Right lobe of liver (tissue), 6 donors: ENCODE measurements at regions not wholly inside any gene's neighbourhood (a gene's known extent, or its start where the extent isn't known, plus 50 kb on each side); places are given as distances from the start of the nearest gene placed in this dataset.
"Not testable (repeated sequence)": the region's sequence is repeated elsewhere in the genome, so short reads cannot be mapped to it uniquely, and the experiment has no call there.

Source experiments
- ATAC-seq, 4 donors: fragments of 200-7000 bp; cut with Tn5 transposase; one replicate each; pipeline ENCODE4 v1.9.1; 2020; ENCODE audit warnings: mild to moderate bottlenecking in 4 of 4, moderate library complexity in 4 of 4
- DNase-seq, 3 donors: peaks; one replicate each; pipeline ENCODE4 v3.0.0-alpha.2; 2020
- H3K27ac ChIP-seq, 3 donors: fragments of 200-600 bp; one replicate each; pipeline ENCODE4 v1.8.0; 2022
- H3K27me3 ChIP-seq, 2 donors: fragments of 200-600 bp; one replicate each; pipeline ENCODE4 v1.8.0; 2022
- H3K36me3 ChIP-seq, 4 donors: fragments of 200-600 bp; sonication (generic) in 1 of 4; one replicate each; pipeline versions ENCODE4 v1.5.1 to v1.8.0; 2017 to 2022; ENCODE audit warnings: control low read depth in 1 of 4
- H3K4me1 ChIP-seq, 4 donors: fragments of 200-600 bp; sonication (generic) in 1 of 4; one replicate each; pipeline versions ENCODE4 v1.5.1 to v1.8.0; 2017 to 2022; ENCODE audit warnings: control low read depth in 1 of 4
- H3K4me3 ChIP-seq, 3 donors: fragments of 200-600 bp; one replicate each; pipeline ENCODE4 v1.8.0; 2022
- H3K9me3 ChIP-seq, 4 donors: fragments of 200-600 bp; sonication (generic) in 1 of 4; one replicate each; pipeline versions ENCODE4 v1.5.1 to v1.8.0; 2017 to 2022; ENCODE audit warnings: control low read depth in 1 of 4
- CTCF ChIP-seq, 4 donors: fragments of 200-600 bp in 3 of 4; fragments of 450-650 bp in 1 of 4; IDR thresholded peaks; one replicate each; pipeline versions ENCODE4 v1.5.1 to v1.8.0; 2016 to 2022; ENCODE audit warnings: antibody characterized with exemption in 4 of 4, mild to moderate bottlenecking in 2 of 4
- POLR2A ChIP-seq: fragments of 450-650 bp; IDR thresholded peaks from one replicate; pipeline ENCODE4 v1.6.1; 2017; ENCODE audit warnings: antibody characterized with exemption, mild to moderate bottlenecking
- WGBS: methylation state at CpG from one replicate; pipeline ENCODE4 v1.1.6; 2018; ENCODE audit warnings: low coverage, low lambda C conversion rate; ENCODE audit not compliant: insufficient coverage; ENCODE audit errors: missing lambda C conversion rate; 5-methylcytosine and 5-hydroxymethylcytosine counted together
- intact Hi-C, 2 donors: fragments of 100-400 bp; cut with DNase I; formaldehyde crosslinking; loops; one replicate each; pipeline versions ENCODE4 v1.11.2 to v1.14.1; 2022
- donor health status: DM: no; HTN: yes; CAD: no.
- donor health status: DM: no; HTN: no; CAD: no.
- donor health status: DM: no; HTN: no; CAD: no.
- donor health status: DM: no; HTN: yes; CAD: no.
- donor health status: DM: no; HTN: yes; CAD: no.

GRCh38 chr2:193357508-193357907 lies 1162.8 kb upstream of the TMEFF2 start:
- no peaks in the 10 kb centered on the region for H3K36me3 ChIP-seq
- intact Hi-C loops = no loop called here
- no peak overlapping the region for H3K27ac ChIP-seq
- no peaks in the 10 kb centered on the region for H3K9me3 ChIP-seq
- no peaks in the 10 kb centered on the region for H3K27me3 ChIP-seq
- DNase-seq (no peak), ATAC-seq (no peak)
- H3K4me3 ChIP-seq = no peak overlapping the region
- 96% methylated on average over 4 of the region's 4 CpGs for WGBS
- no peak for TF ChIP-seq CTCF (IDR thresholded peaks at IDR 0.05)
- no peak for TF ChIP-seq POLR2A
- no peaks in the 10 kb centered on the region for H3K4me1 ChIP-seq

DNA sequence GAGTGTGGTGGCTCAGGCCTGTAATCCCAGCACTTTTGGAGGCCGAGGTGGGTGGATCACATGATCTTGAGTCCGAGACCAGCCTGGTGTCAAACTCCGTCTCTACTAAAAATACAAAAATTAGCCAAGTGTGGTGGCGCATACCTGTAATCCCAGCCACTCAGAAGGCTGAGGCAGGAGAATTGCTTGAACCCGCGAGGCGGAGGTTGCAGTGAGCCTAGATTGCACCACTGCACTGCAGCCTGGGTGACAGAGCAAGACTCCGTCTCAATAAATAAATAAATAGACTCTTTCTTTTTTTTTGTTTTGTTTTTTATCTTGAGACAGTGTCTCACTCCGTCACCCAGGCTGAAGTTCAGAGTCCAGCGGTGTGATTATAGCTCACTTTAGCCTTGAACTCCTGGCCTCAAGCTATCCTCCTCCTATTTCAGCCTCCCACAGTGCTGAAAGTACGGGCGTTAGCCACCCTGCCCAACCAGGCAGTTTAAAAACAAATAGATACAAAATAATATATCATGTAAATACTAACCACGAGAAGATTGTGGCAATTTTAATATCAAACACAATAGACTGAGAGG lies 1158.0 kb upstream of the TMEFF2 start:
- WGBS = 80% methylated on average over 12 of the region's 13 CpGs
- H3K9me3 ChIP-seq, intact Hi-C loops, DNase-seq, H3K27ac ChIP-seq, H3K36me3 ChIP-seq, ATAC-seq, H3K27me3 ChIP-seq, H3K4me1 ChIP-seq, H3K4me3 ChIP-seq: not testable (repeated sequence)

DNA sequence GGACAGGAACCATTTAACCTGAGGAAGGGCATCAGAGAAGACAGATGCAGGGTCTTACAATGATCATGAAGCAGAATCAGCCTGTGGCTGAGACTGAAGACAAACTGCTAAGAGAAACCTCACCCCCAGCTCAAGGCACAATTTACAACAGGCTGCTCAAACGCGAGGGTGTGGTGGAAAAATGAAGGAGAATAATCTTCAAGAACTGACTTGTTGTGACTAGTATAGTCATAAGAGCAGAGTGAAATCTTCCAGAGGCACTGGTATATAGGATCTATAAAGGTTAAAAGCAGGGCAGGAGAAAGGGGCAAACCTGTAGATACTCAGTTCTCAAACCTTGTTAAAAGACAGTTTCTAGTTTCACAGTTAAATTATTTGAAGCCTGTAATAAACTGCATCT lies 1155.8 kb upstream of the TMEFF2 start:
- Histone ChIP-seq H3K27me3 (no peaks in the 10 kb centered on the region), H3K4me1 (no peaks in the 10 kb centered on the region), H3K36me3 (no peaks in the 10 kb centered on the region), H3K27ac (no peak overlapping the region), H3K4me3 (no peak overlapping the region), H3K9me3 (no peaks in the 10 kb centered on the region)
- ATAC-seq (no peak), DNase-seq (no peak)
- 73% methylated on average over 2 of the region's 2 CpGs for WGBS
- TF ChIP-seq POLR2A (no peak), CTCF (IDR thresholded peaks at IDR 0.05) (no peak)
- intact Hi-C loops = no loop called here

DNA sequence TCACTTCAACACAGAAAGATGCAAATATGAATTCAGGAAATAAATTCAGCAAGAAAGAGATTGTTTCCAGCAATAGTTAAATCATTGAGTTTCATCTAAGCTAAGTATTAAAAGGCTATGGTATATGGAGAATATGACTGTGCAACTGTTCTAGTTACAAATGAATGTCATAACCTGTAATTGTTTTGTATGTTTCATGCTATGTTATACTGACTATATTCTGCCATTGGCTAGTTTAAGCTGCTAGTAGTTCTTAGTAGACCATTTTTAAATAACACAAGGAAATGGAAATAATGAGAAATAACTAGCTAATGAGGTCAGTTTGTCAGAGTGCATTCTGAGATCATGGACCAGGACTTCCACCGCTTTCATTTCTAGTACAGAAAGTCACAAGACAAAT lies 1154.9 kb upstream of the TMEFF2 start:
- Histone ChIP-seq H3K9me3 (no peaks in the 10 kb centered on the region), H3K36me3 (no peaks in the 10 kb centered on the region), H3K27ac (no peak overlapping the region), H3K4me1 (no peaks in the 10 kb centered on the region), H3K4me3 (no peak overlapping the region), H3K27me3 (no peaks in the 10 kb centered on the region)
- intact Hi-C loops = no loop called here
- no peak for ATAC-seq
- 100% methylated on average over 1 of the region's 1 CpG for WGBS
- TF ChIP-seq POLR2A = no peak
- no peak for TF ChIP-seq CTCF (IDR thresholded peaks at IDR 0.05)
- no peak for DNase-seq

- H3K4me1 ChIP-seq = no peaks in the 10 kb centered on the region
- no peaks in the 10 kb centered on the region for H3K27me3 ChIP-seq
- ATAC-seq (peak; percentile 22 to 56 (median 38)), DNase-seq (no peak)
- peak overlapping the region; percentile 30 to 63 (median 49) for H3K4me3 ChIP-seq
- 76% methylated on average over 2 of the region's 2 CpGs for WGBS
- peak overlapping the region in 1 of 3 donors; percentile 1 for H3K27ac ChIP-seq
- H3K9me3 ChIP-seq = no peaks in the 10 kb centered on the region
- H3K36me3 ChIP-seq = no peaks in the 10 kb centered on the region
- intact Hi-C loops = no loop called here
- no peak for TF ChIP-seq POLR2A
- TF ChIP-seq CTCF (IDR thresholded peaks at IDR 0.05) = no peak
These were observed 1153.3 kb upstream of the TMEFF2 start for GRCh38 chr2:193348055-193348454.
